Tibial artery (tissue), 4 donors: ENCODE measurements at regions not wholly inside any gene's neighbourhood (a gene's known extent, or its start where the extent isn't known, plus 50 kb on each side); places are given as distances from the start of the nearest gene placed in this dataset.

ENCODE experiments used
- DNase-seq, 2 donors: peaks; one replicate each; pipeline ENCODE4 v3.0.0-alpha.2; 2019
- H3K27ac ChIP-seq, 2 donors: fragments of 200-600 bp; sonication (generic) in 1 of 2; 1 replicate in 1 of 2; 2 replicates in 1 of 2; pipeline ENCODE4 v1.5.1; 2018 to 2019; ENCODE audit warnings: mild to moderate bottlenecking in 1 of 2
- H3K27me3 ChIP-seq, 2 donors: fragments of 200-600 bp; sonication (generic) in 1 of 2; one replicate each; pipeline versions ENCODE4 v1.5.1 to v1.6.0; 2016 to 2019
- H3K36me3 ChIP-seq, 3 donors: fragments of 200-600 bp; sonication (generic) in 2 of 3; one replicate each; pipeline ENCODE4 v1.5.1; 2016 to 2019; ENCODE audit warnings: mild to moderate bottlenecking in 2 of 3
- H3K4me1 ChIP-seq, 4 donors: fragments of 200-600 bp; sonication (generic) in 2 of 4; 1 replicate in 3 of 4; 2 replicates in 1 of 4; pipeline ENCODE4 v1.5.1; 2016 to 2019
- H3K4me3 ChIP-seq, 2 donors: fragments of 200-600 bp; sonication (generic) in 1 of 2; 1 replicate in 1 of 2; 2 replicates in 1 of 2; pipeline ENCODE4 v1.5.1; 2018 to 2019; ENCODE audit warnings: mild to moderate bottlenecking in 2 of 2
- H3K9me3 ChIP-seq, 3 donors: fragments of 200-600 bp; sonication (generic) in 1 of 3; one replicate each; pipeline ENCODE4 v1.5.1; 2016 to 2019
- intact Hi-C: fragments of 100-400 bp; cut with DNase I; formaldehyde crosslinking; loops from one replicate; pipeline ENCODE4 v1.15.0; 2023; ENCODE audit warnings: low total_unique reads
- TF ChIP-seq, protein P1 (sequence below), 2 experiments: fragments of 200-600 bp in 1 of 2; fragments of 450-650 bp in 1 of 2; IDR thresholded peaks; one replicate each; pipeline ENCODE4 v1.5.1; 2017 to 2019; ENCODE audit warnings: antibody characterized with exemption in 2 of 2, mild to moderate bottlenecking in 1 of 2, moderate library complexity in 1 of 2

DNA sequence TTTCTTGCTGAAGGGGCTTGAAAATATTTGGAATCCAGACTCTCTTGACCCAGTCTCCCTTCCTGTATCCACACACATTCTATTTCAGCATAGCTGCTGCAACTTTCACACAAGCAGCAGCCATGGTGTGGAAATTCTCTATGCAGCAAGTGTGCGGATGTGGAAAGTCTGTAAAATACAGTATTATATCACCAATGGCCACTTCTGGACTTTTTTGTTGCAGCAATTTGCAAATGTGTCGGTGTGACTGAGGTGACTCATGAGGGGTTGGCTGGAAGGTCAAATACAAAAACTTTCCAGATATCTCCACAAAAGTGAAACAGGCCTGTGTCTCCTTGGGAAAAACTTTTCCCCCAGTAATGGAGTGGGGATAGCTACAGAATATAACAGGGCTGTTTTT is 299.3 kb upstream of the GYPC start:
- DNase-seq, result no peak
- H3K27ac ChIP-seq, result no peak overlapping the region
- no peaks in the 10 kb centered on the region for H3K4me1 ChIP-seq
- intact Hi-C loops, result no loop called here
- no peaks in the 10 kb centered on the region for H3K36me3 ChIP-seq
- TF ChIP-seq, protein P1, sequence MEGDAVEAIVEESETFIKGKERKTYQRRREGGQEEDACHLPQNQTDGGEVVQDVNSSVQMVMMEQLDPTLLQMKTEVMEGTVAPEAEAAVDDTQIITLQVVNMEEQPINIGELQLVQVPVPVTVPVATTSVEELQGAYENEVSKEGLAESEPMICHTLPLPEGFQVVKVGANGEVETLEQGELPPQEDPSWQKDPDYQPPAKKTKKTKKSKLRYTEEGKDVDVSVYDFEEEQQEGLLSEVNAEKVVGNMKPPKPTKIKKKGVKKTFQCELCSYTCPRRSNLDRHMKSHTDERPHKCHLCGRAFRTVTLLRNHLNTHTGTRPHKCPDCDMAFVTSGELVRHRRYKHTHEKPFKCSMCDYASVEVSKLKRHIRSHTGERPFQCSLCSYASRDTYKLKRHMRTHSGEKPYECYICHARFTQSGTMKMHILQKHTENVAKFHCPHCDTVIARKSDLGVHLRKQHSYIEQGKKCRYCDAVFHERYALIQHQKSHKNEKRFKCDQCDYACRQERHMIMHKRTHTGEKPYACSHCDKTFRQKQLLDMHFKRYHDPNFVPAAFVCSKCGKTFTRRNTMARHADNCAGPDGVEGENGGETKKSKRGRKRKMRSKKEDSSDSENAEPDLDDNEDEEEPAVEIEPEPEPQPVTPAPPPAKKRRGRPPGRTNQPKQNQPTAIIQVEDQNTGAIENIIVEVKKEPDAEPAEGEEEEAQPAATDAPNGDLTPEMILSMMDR (IDR thresholded peaks at IDR 0.05), result no peak
- no peaks in the 10 kb centered on the region for H3K27me3 ChIP-seq
- no peak overlapping the region for H3K4me3 ChIP-seq
- H3K9me3 ChIP-seq, result no peaks in the 10 kb centered on the region

DNA sequence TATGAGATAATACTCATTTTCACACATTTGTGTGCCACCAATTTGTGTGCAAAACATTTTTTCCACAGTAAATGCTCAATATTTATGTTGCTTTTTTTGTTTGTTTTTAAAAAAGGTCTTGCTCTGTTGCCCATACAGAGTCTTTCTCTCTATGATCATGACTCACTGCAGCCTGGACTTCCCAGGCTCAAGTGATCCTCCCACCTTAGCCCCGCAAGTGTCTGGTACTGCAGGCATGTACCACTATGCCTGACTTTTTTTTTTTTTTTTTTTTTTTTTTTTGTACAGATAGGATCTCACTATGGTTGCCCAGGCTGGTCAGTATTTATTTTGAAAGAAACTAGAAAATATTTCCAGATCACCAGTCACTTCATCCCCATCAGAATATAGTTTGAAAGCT is 297.8 kb upstream of the GYPC start:
- TF ChIP-seq, protein P1 (IDR thresholded peaks at IDR 0.05), result no peak
- Histone ChIP-seq H3K27me3 (no peaks in the 10 kb centered on the region), H3K36me3 (no peaks in the 10 kb centered on the region), H3K27ac (no peak overlapping the region), H3K9me3 (no peaks in the 10 kb centered on the region), H3K4me3 (no peak overlapping the region), H3K4me1 (no peaks in the 10 kb centered on the region)
- intact Hi-C loops, result no loop called here
- no peak for DNase-seq

DNA sequence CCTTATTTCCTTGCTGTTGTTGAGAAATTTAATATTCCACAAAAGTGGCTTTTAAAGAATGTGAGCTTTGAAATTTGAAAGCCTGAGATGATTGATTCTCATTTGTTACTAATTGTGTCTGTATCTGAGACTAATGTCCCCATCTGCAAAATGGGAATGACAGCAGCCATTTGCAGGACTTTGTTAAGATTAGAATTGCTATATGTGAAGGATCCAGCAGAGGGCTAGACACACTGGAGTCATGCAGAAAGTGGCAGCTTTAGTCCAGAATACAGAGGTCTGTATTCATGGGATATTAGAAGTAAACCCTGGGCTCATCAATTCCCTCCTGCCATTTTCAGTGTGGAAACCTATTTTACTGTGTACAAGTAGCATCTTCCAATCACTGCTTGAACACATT is 296.5 kb upstream of the GYPC start:
- Histone ChIP-seq H3K4me1 (no peaks in the 10 kb centered on the region), H3K36me3 (no peaks in the 10 kb centered on the region), H3K9me3 (no peaks in the 10 kb centered on the region), H3K27ac (no peak overlapping the region), H3K27me3 (no peaks in the 10 kb centered on the region), H3K4me3 (no peak overlapping the region)
- no peak for DNase-seq
- intact Hi-C loops, result no loop called here
- TF ChIP-seq, protein P1 (IDR thresholded peaks at IDR 0.05), result no peak

DNA sequence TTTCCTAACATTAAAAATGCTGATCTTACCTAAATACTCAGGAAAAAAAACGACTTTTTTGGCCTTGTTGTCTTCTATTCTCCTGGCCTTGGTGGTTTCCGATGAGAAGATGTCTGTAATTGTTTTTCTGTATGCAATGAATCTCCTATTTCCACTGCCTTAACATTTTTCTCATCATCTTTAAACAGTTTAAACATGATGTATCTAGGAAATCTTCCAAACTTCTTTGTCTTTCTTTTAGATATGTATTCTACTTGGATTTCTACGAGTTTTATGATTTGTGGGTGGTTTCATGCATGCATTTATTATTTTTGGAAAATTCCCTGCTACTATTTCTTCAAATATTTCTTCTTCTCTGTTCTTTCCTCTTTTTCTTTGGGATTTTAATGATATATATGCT is 288.6 kb upstream of the GYPC start:
- H3K4me1 ChIP-seq, result peaks cover 0 to 13% (median 6%) of the 10 kb centered on the region in 4 donors
- H3K9me3 ChIP-seq, result no peaks in the 10 kb centered on the region
- TF ChIP-seq, protein P1 (IDR thresholded peaks at IDR 0.05), result no peak
- no peak overlapping the region for H3K27ac ChIP-seq
- no peak overlapping the region for H3K4me3 ChIP-seq
- intact Hi-C loops, result no loop called here
- no peaks in the 10 kb centered on the region for H3K36me3 ChIP-seq
- no peaks in the 10 kb centered on the region for H3K27me3 ChIP-seq
- no peak for DNase-seq

DNA sequence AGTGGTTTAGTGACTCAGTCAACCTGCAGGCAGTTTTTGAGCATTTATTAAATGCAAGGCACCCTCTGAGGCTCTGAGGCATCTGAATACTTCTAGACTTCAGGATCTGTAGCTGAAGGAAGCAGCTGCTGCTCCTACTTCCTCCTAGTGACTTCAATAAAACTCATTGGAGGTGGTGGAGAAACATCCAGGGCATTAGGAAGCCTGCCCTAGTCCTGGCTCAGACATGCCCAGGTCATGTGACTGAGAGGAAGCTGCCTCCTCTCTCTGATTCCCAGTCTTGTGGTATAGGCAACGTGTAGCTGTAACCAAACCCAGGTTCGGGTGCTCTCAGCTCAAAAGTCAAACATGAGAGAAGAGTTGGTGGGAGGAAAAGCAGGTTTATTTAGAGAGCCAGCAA is 287.2 kb upstream of the GYPC start:
- intact Hi-C loops, result no loop called here
- H3K27me3 ChIP-seq, result no peaks in the 10 kb centered on the region
- TF ChIP-seq, protein P1 (IDR thresholded peaks at IDR 0.05), result no peak
- H3K9me3 ChIP-seq, result no peaks in the 10 kb centered on the region
- peaks cover 0 to 13% (median 6%) of the 10 kb centered on the region in 4 donors for H3K4me1 ChIP-seq
- peak in 1 of 2 donors; percentile 41 for DNase-seq
- no peaks in the 10 kb centered on the region for H3K36me3 ChIP-seq
- no peak overlapping the region for H3K27ac ChIP-seq
- no peak overlapping the region for H3K4me3 ChIP-seq

DNA sequence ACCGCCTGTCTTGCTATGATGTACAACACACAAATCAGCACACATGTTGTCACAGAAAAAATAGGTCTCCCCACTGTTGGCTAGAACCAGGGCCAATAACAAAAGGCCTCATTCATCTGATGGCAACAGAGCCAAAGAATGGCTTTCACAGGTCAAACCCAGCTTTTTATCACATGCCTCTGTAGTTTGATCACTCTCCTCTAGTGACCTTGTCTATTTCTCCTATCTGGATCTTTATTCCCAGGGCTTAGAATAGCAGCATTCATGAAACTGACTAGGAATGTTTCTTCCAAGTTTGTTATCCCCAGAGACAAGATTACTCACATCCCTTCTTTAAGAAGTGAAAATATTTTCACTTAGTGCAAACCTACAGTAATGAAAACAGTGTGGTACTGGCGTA is 285.8 kb upstream of the GYPC start:
- DNase-seq, result no peak
- Histone ChIP-seq H3K9me3 (no peaks in the 10 kb centered on the region), H3K4me1 (peaks cover 0 to 13% (median 6%) of the 10 kb centered on the region in 4 donors), H3K27ac (no peak overlapping the region), H3K27me3 (no peaks in the 10 kb centered on the region), H3K4me3 (no peak overlapping the region), H3K36me3 (no peaks in the 10 kb centered on the region)
- TF ChIP-seq, protein P1 (IDR thresholded peaks at IDR 0.05), result no peak
- intact Hi-C loops, result no loop called here
